RWPE2 (cell line): ENCODE measurements at regions not wholly inside any gene's neighbourhood (a gene's known extent, or its start where the extent isn't known, plus 50 kb on each side); places are given as distances from the start of the nearest gene placed in this dataset.

Experiments
- ATAC-seq: fragments of 200-7000 bp; cut with Tn5 transposase; 3 replicates; pipeline ENCODE4 v1.9.1; 2021; ENCODE audit warnings: low read depth
- DNase-seq: peaks from one replicate; pipeline ENCODE4 v3.0.0-alpha.2; 2020; ENCODE audit warnings: low spot score
- H3K27ac ChIP-seq: fragments of 450-650 bp; 2 replicates; pipeline ENCODE4 v1.5.1; 2017; ENCODE audit warnings: mild to moderate bottlenecking; ENCODE audit not compliant: poor library complexity, severe bottlenecking
- H3K27me3 ChIP-seq: fragments of 250-450 bp; sonication (Bioruptor Pico); 2 replicates; pipeline ENCODE4 v1.5.1; 2021; ENCODE audit warnings: mild to moderate bottlenecking, moderate library complexity; ENCODE audit not compliant: insufficient read depth, poor library complexity, severe bottlenecking
- H3K36me3 ChIP-seq: fragments of 250-450 bp; sonication (Bioruptor Pico); 2 replicates; pipeline ENCODE4 v1.5.1; 2020; ENCODE audit warnings: low read depth, mild to moderate bottlenecking, moderate library complexity
- H3K4me1 ChIP-seq: fragments of 250-450 bp; sonication (Bioruptor Pico); 2 replicates; pipeline ENCODE4 v1.5.1; 2021; ENCODE audit warnings: mild to moderate bottlenecking, moderate library complexity; ENCODE audit not compliant: insufficient read depth, poor library complexity, severe bottlenecking
- H3K4me3 ChIP-seq: fragments of 250-450 bp; sonication (Bioruptor Pico); 2 replicates; pipeline ENCODE4 v1.5.1; 2021; ENCODE audit warnings: mild to moderate bottlenecking, moderate library complexity; ENCODE audit not compliant: severe bottlenecking
- H3K9me3 ChIP-seq: fragments of 250-450 bp; sonication (Bioruptor Pico); 2 replicates; pipeline ENCODE4 v1.5.1; 2021; ENCODE audit warnings: mild to moderate bottlenecking, moderate library complexity; ENCODE audit not compliant: severe bottlenecking
- TF ChIP-seq, protein P1 (sequence below): fragments of 450-650 bp; IDR thresholded peaks from one replicate; pipeline ENCODE4 v1.5.1; 2017; ENCODE audit warnings: mild to moderate bottlenecking, moderate library complexity; ENCODE audit not compliant: poor library complexity, severe bottlenecking

DNA sequence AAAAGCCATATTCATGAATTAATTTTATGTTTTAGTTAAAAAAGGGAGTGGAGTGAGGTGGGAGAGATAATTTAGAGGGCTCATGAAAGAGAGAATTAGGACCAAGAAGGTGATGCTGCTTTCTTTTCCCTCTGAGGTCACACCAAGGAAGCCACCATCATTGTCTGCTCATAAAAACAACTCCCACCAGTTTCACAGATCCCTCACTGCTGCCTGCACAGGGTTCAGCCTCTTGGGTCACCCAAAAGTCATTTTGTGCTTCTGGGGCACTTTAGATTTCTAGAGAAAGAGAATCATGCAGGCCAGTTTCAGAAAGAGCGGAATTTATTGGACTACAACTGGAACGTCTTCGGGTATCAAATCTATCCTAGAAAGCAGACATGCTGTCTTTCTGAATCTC is 241.4 kb upstream of the EOMES start:
- TF ChIP-seq, protein P1, sequence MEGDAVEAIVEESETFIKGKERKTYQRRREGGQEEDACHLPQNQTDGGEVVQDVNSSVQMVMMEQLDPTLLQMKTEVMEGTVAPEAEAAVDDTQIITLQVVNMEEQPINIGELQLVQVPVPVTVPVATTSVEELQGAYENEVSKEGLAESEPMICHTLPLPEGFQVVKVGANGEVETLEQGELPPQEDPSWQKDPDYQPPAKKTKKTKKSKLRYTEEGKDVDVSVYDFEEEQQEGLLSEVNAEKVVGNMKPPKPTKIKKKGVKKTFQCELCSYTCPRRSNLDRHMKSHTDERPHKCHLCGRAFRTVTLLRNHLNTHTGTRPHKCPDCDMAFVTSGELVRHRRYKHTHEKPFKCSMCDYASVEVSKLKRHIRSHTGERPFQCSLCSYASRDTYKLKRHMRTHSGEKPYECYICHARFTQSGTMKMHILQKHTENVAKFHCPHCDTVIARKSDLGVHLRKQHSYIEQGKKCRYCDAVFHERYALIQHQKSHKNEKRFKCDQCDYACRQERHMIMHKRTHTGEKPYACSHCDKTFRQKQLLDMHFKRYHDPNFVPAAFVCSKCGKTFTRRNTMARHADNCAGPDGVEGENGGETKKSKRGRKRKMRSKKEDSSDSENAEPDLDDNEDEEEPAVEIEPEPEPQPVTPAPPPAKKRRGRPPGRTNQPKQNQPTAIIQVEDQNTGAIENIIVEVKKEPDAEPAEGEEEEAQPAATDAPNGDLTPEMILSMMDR, result no peak
- ATAC-seq (no peak), DNase-seq (no peak)
- no peaks in the 10 kb centered on the region for H3K9me3 ChIP-seq
- peaks cover 2% of the 10 kb centered on the region for H3K4me1 ChIP-seq
- no peaks in the 10 kb centered on the region for H3K36me3 ChIP-seq
- no peak overlapping the region for H3K27ac ChIP-seq
- no peaks in the 10 kb centered on the region for H3K27me3 ChIP-seq
- H3K4me3 ChIP-seq, result no peak overlapping the region

DNA sequence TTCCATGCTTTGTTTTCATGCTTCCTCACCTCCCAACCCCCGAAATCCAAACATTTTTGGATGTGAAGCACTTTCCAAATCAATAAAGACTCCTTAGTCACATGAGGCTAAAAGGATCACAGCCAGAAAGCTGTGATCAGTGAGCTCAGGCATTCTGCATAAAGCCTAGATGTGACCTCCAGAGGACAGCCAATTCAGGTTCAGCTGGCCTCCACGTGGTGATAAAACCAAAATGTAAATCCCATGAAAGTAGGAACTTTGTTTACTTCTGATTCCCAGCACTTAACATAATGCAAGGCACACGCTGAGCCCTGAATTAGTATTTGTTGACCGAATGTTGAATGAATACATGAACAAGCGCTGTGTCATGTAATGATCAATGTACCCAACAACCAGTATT is 249.5 kb upstream of the EOMES start:
- TF ChIP-seq, protein P1, result no peak
- Histone ChIP-seq H3K9me3 (no peaks in the 10 kb centered on the region), H3K27ac (no peak overlapping the region), H3K36me3 (no peaks in the 10 kb centered on the region), H3K4me3 (no peak overlapping the region), H3K4me1 (no peaks in the 10 kb centered on the region), H3K27me3 (no peaks in the 10 kb centered on the region)
- ATAC-seq (no peak), DNase-seq (no peak)

DNA sequence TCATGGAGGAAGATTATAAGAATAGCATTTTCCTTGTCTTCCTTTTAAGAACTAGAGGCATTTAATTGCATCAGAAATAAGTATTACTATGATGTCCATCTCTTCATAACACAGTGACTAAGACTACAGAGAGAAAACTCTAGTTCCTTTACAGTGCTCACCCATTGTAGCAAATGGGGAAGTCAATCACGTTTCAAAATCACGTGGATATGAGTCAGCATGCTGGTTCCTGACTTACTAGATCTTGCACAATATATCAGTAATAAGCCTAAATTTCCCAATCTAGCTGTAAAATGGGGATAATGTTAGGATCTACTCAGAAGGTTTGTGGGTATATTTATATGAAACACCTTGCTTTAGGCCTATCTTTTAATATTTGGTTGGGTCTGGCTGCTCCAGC is 254.8 kb upstream of the EOMES start:
- H3K4me1 ChIP-seq, result peaks cover 7% of the 10 kb centered on the region
- no peaks in the 10 kb centered on the region for H3K9me3 ChIP-seq
- H3K27me3 ChIP-seq, result no peaks in the 10 kb centered on the region
- H3K36me3 ChIP-seq, result no peaks in the 10 kb centered on the region
- no peak overlapping the region for H3K27ac ChIP-seq
- H3K4me3 ChIP-seq, result no peak overlapping the region
- peak; percentile 42; the same call in 1 of the 3 replicates for ATAC-seq
- no peak for DNase-seq
- TF ChIP-seq, protein P1, result no peak

DNA sequence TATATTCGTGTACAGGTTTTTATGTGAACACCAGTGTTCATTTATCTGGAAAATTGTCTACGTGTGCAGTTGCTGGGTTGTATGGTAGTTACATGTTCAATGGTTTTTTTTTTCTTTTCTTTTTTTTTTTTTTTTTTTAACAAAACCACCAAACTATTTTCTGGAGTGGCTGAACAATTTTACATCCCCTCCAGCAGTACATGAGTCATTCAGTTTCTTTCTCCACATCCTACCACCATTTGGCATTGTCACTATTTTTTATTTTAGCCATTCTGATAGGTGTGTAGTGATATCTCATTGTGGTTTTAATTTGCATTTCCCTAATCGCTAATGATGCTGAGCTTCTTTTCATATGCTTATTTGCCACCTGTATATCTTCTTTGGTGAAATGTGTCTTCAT is 256.3 kb upstream of the EOMES start:
- Histone ChIP-seq H3K27me3 (no peaks in the 10 kb centered on the region), H3K36me3 (no peaks in the 10 kb centered on the region), H3K4me1 (peaks cover 7% of the 10 kb centered on the region), H3K27ac (no peak overlapping the region), H3K4me3 (no peak overlapping the region), H3K9me3 (no peaks in the 10 kb centered on the region)
- DNase-seq (no peak), ATAC-seq (no peak)
- TF ChIP-seq, protein P1, result no peak

DNA sequence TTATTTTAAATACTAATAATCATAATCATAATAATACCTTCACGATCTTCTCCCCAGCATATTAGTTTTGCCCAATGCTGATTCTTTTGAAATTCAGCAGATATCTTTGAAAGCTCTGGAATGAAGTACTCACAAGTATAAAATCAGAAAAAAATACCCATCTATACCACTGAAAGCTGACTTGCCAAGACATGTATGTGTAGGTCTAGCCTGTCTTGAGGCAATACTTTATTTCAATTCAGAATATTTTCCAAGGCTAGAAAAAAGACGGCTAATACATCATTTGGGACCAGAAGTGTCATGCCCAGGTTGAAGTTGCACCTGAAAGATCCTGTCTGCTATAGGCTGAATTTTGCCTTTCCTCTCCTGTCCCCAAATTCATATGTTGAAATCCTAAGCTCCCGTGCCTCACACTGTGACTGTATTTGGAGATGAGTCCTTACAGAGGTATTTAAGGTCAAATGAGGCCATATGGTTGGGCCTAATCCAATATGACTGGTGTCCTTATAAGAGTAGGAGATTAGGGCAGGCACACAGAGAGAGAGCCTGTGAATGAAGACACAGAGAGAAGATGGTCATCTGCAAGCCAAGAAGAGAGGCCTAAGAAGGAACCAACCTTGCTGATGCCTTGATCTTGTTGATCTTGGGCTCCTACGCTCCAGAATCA is 255.9 kb upstream of the CMC1 start:
- DNase-seq (no peak), ATAC-seq (no peak)
- Histone ChIP-seq H3K36me3 (no peaks in the 10 kb centered on the region), H3K27ac (no peak overlapping the region), H3K4me3 (no peak overlapping the region), H3K27me3 (no peaks in the 10 kb centered on the region), H3K4me1 (no peaks in the 10 kb centered on the region), H3K9me3 (no peaks in the 10 kb centered on the region)
- TF ChIP-seq, protein P1, result no peak
